ENCODE measurements at regions not wholly inside any gene's neighbourhood (a gene's known extent, or its start where the extent isn't known, plus 50 kb on each side); places are given as distances from the start of the nearest gene placed in this dataset.

DNA sequence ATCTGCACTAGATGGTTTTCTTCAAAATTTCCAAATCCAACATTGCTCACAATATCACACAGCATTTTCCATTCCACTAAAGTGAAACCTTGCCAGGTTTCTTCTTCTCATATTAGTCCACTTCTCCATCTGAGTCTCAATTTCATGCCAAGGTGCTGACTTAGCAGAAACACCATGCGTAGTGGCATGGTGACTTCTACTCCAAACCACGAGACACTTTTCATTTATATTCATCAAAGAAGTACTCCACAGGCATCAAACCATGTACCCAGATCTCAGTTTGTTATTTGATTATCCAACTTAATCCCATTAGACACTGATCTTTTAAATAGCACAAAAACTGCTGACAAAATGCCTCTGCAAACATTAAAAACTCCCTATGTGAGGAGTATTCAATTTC lies 233.4 kb upstream of the ITGA1 start:
- DNase-seq (ENCODE audit: low read depth in 1 of 2, low spot score in 2 of 2), result no peak

More for the DNA sequence above, 233.4 kb upstream of the ITGA1 start:
- no peak overlapping the region for H3K18ac ChIP-seq (ENCODE audit: extremely low read depth, low read length)
- no peak overlapping the region for H2AK5ac ChIP-seq (ENCODE audit: low read depth, low read length)
- H2AFZ ChIP-seq (ENCODE audit: low read length), result no peak overlapping the region
- no peak overlapping the region for H2BK5ac ChIP-seq (ENCODE audit: low read depth, low read length)
- no peaks in the 10 kb centered on the region for H3K23me2 ChIP-seq (ENCODE audit: low read depth, low read length)
- H4K20me1 ChIP-seq (replicated peaks in 1 of 2; ENCODE audit: control insufficient read depth in 1 of 2, insufficient read depth in 2 of 2, low read length in 2 of 2), result no peaks in the 10 kb centered on the region
- no peak overlapping the region for H3K4ac ChIP-seq (replicated peaks; ENCODE audit: insufficient read length, low read depth, low read length)
- no peaks in the 10 kb centered on the region for H3K36me3 ChIP-seq (ENCODE audit: control insufficient read depth in 2 of 4, insufficient read depth in 4 of 4, low read length in 3 of 4)
- no peaks in the 10 kb centered on the region for H3K9me3 ChIP-seq (ENCODE audit: insufficient read depth in 2 of 2, low read depth in 1 of 2, low read length in 1 of 2)
- no peak overlapping the region for H4K91ac ChIP-seq (replicated peaks; ENCODE audit: insufficient read length, low read length)
- H3K4me3 ChIP-seq (ENCODE audit: extremely low read depth in 1 of 4, insufficient read depth in 2 of 4, low read depth in 3 of 4, low read length in 4 of 4), result no peak overlapping the region
- TF ChIP-seq MAFK (IDR thresholded peaks at IDR 0.05; ENCODE audit: low read depth, low read length) (peak; percentile 51; the same call in 1 of the 2 replicates), KDM5A (IDR thresholded peaks at IDR 0.05; ENCODE audit: low read length) (no peak)
- no peaks in the 10 kb centered on the region for H3K79me2 ChIP-seq (ENCODE audit: control insufficient read depth in 1 of 2, insufficient read depth in 2 of 2, low read length in 2 of 2)
- H2BK12ac ChIP-seq (ENCODE audit: low read depth, low read length), result no peak overlapping the region
- H3K4me1 ChIP-seq (replicated peaks in 1 of 4; ENCODE audit: control insufficient read depth in 3 of 4, insufficient read depth in 4 of 4, low read length in 3 of 4), result no peaks in the 10 kb centered on the region
- H4K8ac ChIP-seq (ENCODE audit: extremely low read depth, insufficient read depth, low read length), result no peak overlapping the region
- H3K4me2 ChIP-seq (ENCODE audit: insufficient read depth in 1 of 2, low read depth in 2 of 2, low read length in 2 of 2), result no peak overlapping the region
- H4K5ac ChIP-seq (ENCODE audit: insufficient read length, low read depth, low read length), result no peak overlapping the region
- no peak for FAIRE-seq
- ChIA-PET CTCF (ENCODE audit: partially characterized antibody) (no interaction called here), POLR2A (ENCODE audit: partially characterized antibody) (no interaction called here)
- H3K14ac ChIP-seq (ENCODE audit: insufficient read length), result no peak overlapping the region
- no peak overlapping the region for H2BK20ac ChIP-seq (ENCODE audit: low read length)
- no peak overlapping the region for H3K27ac ChIP-seq (ENCODE audit: low read depth, low read length)
- no peak overlapping the region for H3K9ac ChIP-seq (replicated peaks in 1 of 4; ENCODE audit: extremely low read depth in 1 of 4, low read depth in 3 of 4, low read length in 3 of 4)
- WGBS, 2 experiments (ENCODE audit: extremely low coverage in 1 of 2, insufficient coverage in 1 of 2, insufficient read length in 1 of 2, insufficient replicate concordance in 2 of 2, low coverage in 1 of 2, low lambda C conversion rate in 2 of 2, missing lambda C conversion rate in 1 of 2), result 94% methylated on average over 2 of the region's 2 CpGs; no CpG with 5 or more reads in 1 of the 2 experiments
- no peak overlapping the region for H3K23ac ChIP-seq (ENCODE audit: insufficient read length)
- H3K56ac ChIP-seq (replicated peaks; ENCODE audit: insufficient read length, low read depth, low read length), result no peak overlapping the region
- H2BK15ac ChIP-seq (ENCODE audit: low read length), result no peak overlapping the region
- H3K79me1 ChIP-seq (ENCODE audit: low read depth, low read length), result no peaks in the 10 kb centered on the region
- H3K27me3 ChIP-seq (replicated peaks in 1 of 4; ENCODE audit: control insufficient read depth in 3 of 4, extremely low read depth in 1 of 4, insufficient read depth in 3 of 4, low read length in 3 of 4), result no peaks in the 10 kb centered on the region
- H2BK120ac ChIP-seq (replicated peaks; ENCODE audit: low read depth, low read length), result no peak overlapping the region

Measured in H1 (cell line).